ENCODE measurements at regions not wholly inside any gene's neighbourhood (a gene's known extent, or its start where the extent isn't known, plus 50 kb on each side); places are given as distances from the start of the nearest gene placed in this dataset.

GRCh38 chr15:24621630-24622215 lies 53.9 kb upstream of the NPAP1 start:
- no peak overlapping the region for H3K27ac ChIP-seq (ENCODE audit: insufficient read depth, low read length)
- no peaks in the 10 kb centered on the region for H4K20me1 ChIP-seq (ENCODE audit: control insufficient read depth, extremely low read depth, insufficient read depth, low read length)
- no peaks in the 10 kb centered on the region for H3K79me2 ChIP-seq (ENCODE audit: control insufficient read depth, insufficient read depth, low read length)
- no peak for DNase-seq (ENCODE audit: low read depth in 2 of 2)
- H3K9ac ChIP-seq (ENCODE audit: insufficient read depth, low read length), result no peak overlapping the region
- no peak overlapping the region for H3K4me3 ChIP-seq (replicated peaks in 1 of 4; ENCODE audit: control extremely low read depth in 1 of 4, insufficient read depth in 1 of 4, low read depth in 3 of 4, low read length in 4 of 4)
- no peak overlapping the region for H2AFZ ChIP-seq (ENCODE audit: low read length)
- H3K9me3 ChIP-seq (ENCODE audit: control insufficient read depth, insufficient read depth, low read depth, low read length), result no peaks in the 10 kb centered on the region
- no peaks in the 10 kb centered on the region for H3K27me3 ChIP-seq (ENCODE audit: control insufficient read depth, insufficient read depth, low read length)
- no peaks in the 10 kb centered on the region for H3K36me3 ChIP-seq (ENCODE audit: control insufficient read depth, insufficient read depth, low read length)
- no peaks in the 10 kb centered on the region for H3K4me1 ChIP-seq (ENCODE audit: control insufficient read depth, extremely low read depth, insufficient read depth, low read length)
- TF ChIP-seq CTCF (conservative IDR thresholded peaks at IDR 0.05 in 1 of 2, IDR thresholded peaks at IDR 0.05 in 1 of 2; ENCODE audit: low read depth in 1 of 2, low read length in 2 of 2) (no peak), EZH2 (IDR thresholded peaks at IDR 0.05; ENCODE audit: low read length, missing control alignments) (no peak)
- no peak overlapping the region for H3K4me2 ChIP-seq (ENCODE audit: extremely low read depth, insufficient read depth, low read length)

All from fibroblast of lung (primary cell).